ENCODE measurements at regions not wholly inside any gene's neighbourhood (a gene's known extent, or its start where the extent isn't known, plus 50 kb on each side); places are given as distances from the start of the nearest gene placed in this dataset.
"Not testable (repeated sequence)": the region's sequence is repeated elsewhere in the genome, so short reads cannot be mapped to it uniquely, and the experiment has no call there.

DNA sequence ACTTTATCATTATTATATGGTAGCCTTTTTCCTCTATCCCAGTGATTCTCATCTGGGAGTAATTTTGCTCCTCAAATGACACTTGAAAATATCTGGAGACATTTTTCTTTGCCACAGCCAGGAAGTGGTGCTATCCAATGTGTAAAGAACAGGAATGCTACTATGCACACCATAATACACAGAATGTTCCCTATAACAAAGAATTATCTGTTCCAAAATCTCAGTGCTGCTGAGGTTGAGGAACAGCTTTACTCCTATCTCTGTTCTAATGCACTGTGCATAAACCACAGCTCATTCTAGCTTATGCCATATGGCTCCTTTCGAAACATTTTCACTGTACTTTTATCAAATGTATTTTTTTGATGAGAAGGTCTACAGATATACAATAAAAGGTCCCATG, 1231.2 kb upstream of the CELF4 start:
- no peak for DNase-seq (ENCODE audit: low spot score)

DNA sequence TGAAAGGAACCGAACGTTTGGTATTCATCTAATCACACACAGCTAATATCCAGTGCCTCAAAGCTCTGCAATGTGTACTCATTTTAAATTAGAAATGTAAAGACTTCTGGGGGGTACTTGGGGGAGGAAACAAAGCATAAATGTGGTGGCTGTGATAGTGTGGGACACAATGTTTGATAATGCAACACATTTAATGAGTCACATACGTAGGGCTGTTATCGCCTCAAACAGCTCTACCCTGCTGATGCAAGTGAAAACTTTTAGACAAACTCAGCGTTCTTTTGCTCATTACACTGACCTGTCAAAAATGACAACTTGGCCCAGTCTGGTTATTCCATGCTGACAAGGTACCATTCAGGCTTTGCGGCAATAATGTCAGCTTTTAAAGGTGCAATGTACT, 1227.1 kb upstream of the CELF4 start:
- DNase-seq (ENCODE audit: low spot score): no peak

DNA sequence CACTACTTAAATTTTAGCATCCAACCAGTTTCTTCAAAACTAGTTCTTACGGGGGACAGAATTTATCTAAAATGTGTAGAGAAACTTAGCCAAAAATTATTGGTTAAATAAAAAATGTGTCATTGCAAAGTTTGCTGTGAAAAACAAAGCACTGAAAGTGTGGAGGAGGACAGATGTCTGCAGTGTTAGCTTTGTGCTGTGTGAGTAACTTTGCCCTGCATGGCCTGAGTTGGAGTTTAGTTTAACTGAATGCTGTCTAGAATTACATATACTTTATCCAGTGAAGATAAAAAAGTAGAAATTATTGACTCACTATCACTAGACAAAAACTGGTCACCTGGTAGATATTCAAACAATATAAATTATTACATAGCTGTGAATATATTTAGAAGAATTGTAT, 1225.2 kb upstream of the CELF4 start:
- DNase-seq (ENCODE audit: low spot score): no peak

DNA sequence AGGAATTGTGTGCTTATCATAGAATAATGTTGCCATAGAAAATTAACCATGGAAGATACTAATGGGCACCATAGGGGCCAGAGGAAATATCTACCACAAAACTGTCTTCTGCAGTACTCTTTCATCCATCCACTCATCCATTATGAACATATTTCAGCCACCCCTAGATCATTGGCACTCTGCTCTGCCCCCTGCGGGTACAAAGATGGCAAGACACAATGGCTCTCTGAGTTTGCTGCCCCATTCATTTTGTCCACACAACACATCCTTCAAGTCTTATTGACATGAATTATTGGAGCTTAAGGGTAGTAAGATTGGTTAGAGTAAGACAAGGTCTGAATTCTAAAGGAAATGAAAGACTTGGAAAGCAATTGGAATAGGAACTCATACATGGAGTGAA, 1224.7 kb upstream of the CELF4 start:
- DNase-seq (ENCODE audit: low spot score): no peak

- no peak for DNase-seq (ENCODE audit: low spot score)
Observed at GRCh38 chr18:38789141-38789540, 1223.5 kb upstream of the CELF4 start.

GRCh38 chr18:38786906-38787305, 1221.3 kb upstream of the CELF4 start:
- no peak for DNase-seq (ENCODE audit: low spot score)

- DNase-seq (ENCODE audit: low spot score): not testable (repeated sequence)
Observed at GRCh38 chr18:38771620-38772019, 1206.0 kb upstream of the CELF4 start.

DNA sequence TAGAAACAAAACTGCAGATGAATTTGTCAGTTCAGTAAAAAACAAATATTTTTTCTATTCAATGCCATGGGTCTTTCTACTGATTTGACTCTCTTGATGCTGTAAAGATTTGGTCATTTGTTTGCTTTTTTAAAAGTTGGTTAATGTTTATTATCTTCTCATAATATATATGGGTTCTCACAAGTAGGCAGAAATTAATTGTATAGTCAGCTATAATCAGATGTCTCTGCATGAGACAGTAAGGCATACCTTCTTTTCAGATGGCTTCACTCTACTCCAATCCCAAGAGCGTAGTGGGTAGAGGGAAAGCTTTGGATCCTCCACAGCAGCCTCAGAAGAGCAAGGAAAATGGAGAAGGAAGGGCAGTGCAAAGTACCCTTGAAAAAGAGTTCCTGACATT, 1202.9 kb upstream of the CELF4 start:
- no peak for DNase-seq (ENCODE audit: low spot score)

DNA sequence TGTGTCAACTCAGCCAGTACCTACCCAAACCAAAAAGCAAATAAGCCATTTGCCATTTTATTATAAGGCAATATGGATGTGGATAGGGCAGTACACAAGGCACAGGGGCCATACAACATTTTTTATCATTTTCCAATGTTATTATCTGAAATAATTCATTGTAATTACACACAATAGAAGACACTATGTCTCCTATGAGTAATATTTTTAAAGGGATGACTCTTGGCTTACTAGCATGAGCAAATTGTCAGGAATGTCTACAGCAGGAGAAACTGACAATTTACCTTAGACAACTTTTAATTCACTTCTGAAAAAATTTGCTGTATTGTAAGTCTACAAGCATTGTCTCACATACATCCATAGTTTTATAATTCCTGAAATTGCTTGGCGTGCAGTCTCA, 1193.9 kb upstream of the CELF4 start:
- DNase-seq (ENCODE audit: low spot score): no peak

- DNase-seq (ENCODE audit: low spot score): no peak
Observed at GRCh38 chr18:38756436-38756835, 1190.8 kb upstream of the CELF4 start.

GRCh38 chr18:38752430-38752829, 1186.8 kb upstream of the CELF4 start:
- DNase-seq (ENCODE audit: low spot score): no peak

- no peak for DNase-seq (ENCODE audit: low spot score)
Observed at GRCh38 chr18:38751898-38752297, 1186.3 kb upstream of the CELF4 start.

GRCh38 chr18:38751211-38751610, 1185.6 kb upstream of the CELF4 start:
- DNase-seq (ENCODE audit: low spot score): no peak

DNA sequence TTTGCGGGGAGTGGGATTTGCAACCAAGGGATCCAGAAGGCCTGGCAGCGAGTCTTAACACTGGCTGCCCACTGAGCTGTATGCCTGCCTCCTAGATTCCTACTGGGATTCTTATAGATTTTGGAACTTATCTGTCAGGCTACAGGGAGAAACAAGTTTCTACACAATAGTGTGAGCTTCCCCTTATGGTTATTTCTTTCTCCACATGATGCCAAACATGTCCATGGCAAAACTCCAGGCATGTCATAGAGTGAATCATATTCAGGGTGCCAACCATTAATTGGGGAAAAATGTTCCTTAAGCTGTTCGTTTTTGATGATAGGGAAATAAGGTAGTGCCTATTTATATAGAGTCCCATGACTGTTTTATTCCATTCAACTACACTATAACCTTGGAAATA, 1185.2 kb upstream of the CELF4 start:
- DNase-seq (ENCODE audit: low spot score): no peak

DNA sequence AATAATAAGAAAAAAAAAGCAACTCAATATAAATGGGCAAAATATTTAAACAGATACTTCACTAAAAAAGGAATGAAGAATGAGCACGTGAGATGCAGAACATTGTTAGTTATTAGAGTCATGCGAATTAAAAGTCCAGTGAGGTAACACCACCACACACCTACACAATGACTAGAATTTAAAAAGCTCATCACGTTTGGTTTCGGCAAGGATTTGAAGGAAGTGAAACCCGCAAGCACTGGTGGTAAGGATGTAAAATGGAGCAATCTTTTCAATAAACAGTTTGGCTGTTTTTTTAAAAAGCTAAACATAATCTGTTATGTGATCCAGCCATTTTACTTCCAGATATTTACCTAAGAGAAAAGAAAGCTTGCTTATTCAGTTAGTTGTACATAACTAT, 1181.6 kb upstream of the CELF4 start:
- no peak for DNase-seq (ENCODE audit: low spot score)

DNA sequence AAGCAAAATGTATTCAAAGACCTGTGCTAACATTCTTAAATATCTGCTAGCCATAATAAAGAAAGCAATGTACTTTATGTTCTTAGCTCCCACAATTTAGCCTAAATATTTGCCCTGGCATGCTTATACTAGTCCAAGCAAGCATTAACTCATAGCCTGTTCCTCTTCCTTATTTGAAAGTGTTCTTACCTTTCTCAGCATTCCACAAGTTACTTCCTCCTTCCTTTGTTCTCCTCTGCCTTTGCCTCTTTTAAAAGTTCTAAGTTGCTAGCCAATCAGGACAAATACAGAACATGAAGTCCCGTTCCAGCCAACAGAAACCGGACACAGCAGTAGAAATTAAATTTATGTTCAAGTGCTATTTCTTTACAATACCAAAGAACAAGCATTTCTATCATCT, 1154.6 kb upstream of the CELF4 start:
- not testable (repeated sequence) for DNase-seq (ENCODE audit: low spot score)

DNA sequence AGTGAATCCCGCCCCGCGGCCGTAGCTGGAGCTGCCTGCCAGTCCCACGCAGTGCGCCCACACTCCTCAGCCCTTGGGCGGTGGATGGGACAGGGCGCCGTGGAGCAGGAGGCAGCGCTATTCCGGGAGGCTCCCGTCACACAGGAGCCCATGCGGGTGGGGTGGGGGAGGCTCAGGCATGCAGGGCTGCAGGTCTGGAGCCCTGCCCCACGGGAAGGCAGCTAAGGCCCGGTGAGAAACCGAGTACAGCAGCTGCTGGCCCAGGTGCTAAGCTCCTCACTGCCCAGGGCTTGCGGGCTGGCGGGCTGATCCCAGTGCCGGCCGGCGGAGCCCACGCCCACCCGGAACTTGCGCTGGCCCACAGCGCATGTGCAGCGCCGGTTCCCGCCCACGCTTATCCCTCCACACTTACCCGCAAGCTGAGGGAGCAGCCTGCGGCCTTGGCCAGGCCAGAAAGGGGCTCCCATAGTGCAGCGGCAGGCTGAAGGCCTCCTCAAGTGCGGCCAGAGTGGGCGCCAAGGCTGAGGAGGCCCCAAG, 1152.8 kb upstream of the CELF4 start:
- no peak for DNase-seq (ENCODE audit: low spot score)

DNA sequence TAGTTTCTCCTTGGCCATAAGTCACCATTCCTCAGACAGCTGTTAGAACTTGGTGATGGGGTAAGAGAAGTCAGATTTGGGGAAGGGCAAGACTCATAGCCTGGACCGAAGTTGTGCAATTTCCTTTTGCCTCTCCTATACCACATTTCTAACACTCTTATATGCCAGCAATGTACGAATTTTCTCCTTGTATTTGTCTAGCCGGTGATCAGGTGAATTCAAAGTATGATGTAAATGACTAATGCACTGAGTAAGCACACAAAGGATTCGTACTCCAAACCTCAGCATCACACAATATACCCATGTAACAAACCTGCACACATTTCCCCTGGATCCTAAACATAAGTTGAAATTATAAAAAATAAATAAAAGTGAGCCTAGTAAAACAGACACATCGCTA, 1143.5 kb upstream of the CELF4 start:
- no peak for DNase-seq (ENCODE audit: low spot score)

- DNase-seq (ENCODE audit: low spot score): no peak
Observed at GRCh38 chr18:38706373-38706772, 1140.8 kb upstream of the CELF4 start.

GRCh38 chr18:38698088-38698487, 1132.5 kb upstream of the CELF4 start:
- no peak for DNase-seq (ENCODE audit: low spot score)

DNA sequence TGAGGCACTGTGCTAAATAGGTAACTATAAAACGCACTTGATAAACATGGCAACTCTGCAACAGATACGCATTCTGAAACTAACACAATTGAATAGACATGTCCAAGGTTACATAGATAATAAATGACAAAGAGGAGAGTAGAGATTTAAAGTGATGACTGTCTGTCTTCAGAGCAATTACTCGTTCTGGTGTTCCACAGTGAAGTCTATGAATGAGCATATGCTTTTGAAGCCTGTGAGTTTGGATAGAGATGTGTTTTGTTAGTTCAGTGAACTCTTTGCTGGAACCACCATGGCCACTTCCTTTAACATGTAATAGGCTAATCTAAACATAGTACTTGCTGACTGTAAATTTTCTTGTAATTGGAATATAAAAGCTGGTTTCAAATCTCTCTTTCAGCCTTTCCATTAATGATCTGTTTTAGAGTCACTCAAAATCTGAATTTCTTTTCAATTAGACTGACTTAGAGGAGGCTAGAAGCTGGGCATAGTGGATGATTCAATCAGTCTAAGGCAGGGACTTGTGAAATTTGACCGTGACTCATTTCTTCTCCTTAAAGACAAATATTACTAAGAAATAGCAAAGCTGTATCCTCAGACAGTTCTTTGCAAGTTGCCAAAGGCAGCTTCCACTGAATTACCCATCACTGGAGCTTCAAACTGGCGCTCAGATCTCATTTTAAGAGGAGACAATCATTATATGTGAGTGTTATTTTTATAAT, 1130.1 kb upstream of the CELF4 start:
- no peak for DNase-seq (ENCODE audit: low spot score)

- DNase-seq (ENCODE audit: low spot score): no peak
Observed at GRCh38 chr18:38693104-38693503, 1127.5 kb upstream of the CELF4 start.

DNA sequence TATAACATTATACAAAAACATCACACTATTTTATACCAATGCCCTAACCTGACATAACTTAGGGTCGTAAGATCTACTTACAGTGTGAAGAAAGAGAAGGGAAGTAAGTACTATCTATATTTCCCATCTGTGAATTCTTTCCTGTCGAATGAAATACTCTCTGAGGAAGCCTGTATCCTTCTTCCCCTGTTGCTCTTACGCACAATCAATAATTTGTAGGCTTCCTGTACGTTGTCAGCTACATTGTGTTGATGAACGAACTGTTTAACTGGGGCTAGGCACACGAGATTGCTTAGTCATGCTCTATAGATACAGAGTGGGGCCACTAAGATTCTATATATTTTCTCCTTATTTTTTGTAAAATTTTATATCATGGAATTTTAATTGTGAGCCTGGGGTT, 1125.0 kb upstream of the CELF4 start:
- DNase-seq (ENCODE audit: low spot score): no peak

DNA sequence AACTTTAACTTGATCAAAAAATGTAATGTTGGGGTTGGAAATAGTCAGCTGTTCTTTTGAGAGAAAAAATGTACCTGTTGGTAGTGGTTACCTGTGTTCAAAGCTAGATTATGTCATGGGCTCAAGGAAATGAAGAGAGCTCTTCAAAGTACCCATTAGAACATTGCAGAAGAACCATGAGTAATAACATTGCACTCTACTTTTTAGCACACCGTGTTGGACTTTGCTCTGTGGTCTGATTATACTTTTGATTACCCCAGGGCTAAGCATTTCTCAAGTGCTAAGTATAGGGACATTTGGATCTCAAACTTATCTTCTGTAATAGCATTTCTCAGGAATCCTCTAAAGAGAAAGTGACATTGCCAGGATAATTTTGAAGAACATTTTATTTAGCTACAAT, 1122.8 kb upstream of the CELF4 start:
- no peak for DNase-seq (ENCODE audit: low spot score)
